ENCODE measurements at regions not wholly inside any gene's neighbourhood (a gene's known extent, or its start where the extent isn't known, plus 50 kb on each side); places are given as distances from the start of the nearest gene placed in this dataset.

DNA sequence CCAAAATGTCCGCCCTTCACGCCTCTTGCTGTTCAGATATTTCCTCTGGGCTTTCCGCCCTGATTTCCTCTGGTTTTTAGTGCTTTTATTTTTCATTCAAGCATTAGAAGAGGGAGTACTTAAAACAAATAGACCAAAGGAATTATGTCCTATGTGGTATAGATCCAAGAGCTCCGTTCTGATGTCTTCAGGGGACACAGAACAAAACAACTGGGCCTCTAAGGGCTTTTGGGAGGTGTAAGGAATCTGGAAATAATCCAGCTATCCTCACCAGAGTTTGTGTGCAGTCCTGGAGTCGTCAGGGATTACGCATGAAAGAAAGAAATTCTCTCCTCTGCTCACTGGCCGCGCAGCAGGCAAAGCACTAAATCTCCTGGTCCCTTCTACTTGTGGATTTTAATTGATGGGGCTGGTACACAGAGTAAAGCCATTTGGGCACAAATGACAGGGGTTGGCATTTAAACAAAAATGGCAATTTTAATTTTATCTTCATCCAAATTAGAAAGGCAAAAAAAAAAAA, 999.2 kb downstream of the ADGRL3 start:
- TF ChIP-seq POU2F2 (IDR thresholded peaks at IDR 0.05; ENCODE audit: low read depth, low read length), result no peak
- TF ChIP-seq POLR2AphosphoS5 (IDR thresholded peaks at IDR 0.05; ENCODE audit: low read depth, low read length), result no peak
